GM12892 (cell line): ENCODE measurements at regions not wholly inside any gene's neighbourhood (a gene's known extent, or its start where the extent isn't known, plus 50 kb on each side); places are given as distances from the start of the nearest gene placed in this dataset.

Experiments used
- DNase-seq: peaks from one replicate; pipeline ENCODE4 v3.0.0; 2011; ENCODE audit not compliant: insufficient read length
- FAIRE-seq: peaks from 2 replicates; lab custom pipeline; 2011; peaks lifted over from hg19 to GRCh38; lab: Jason Lieb, UNC
- POLR2A ChIP-seq: IDR thresholded peaks from 2 replicates; pipeline ENCODE4 v1.6.1; 2011; ENCODE audit warnings: low read depth, low read length, control low read depth
- POLR2AphosphoS5 ChIP-seq: IDR thresholded peaks from 2 replicates; pipeline ENCODE4 v1.6.1; 2011; ENCODE audit warnings: low read depth, low read length, control low read depth
- TAF1 ChIP-seq: IDR thresholded peaks from 2 replicates; pipeline ENCODE4 v1.6.1; 2011; ENCODE audit warnings: low read depth, mild to moderate bottlenecking, control low read depth, low read length, borderline replicate concordance

DNA sequence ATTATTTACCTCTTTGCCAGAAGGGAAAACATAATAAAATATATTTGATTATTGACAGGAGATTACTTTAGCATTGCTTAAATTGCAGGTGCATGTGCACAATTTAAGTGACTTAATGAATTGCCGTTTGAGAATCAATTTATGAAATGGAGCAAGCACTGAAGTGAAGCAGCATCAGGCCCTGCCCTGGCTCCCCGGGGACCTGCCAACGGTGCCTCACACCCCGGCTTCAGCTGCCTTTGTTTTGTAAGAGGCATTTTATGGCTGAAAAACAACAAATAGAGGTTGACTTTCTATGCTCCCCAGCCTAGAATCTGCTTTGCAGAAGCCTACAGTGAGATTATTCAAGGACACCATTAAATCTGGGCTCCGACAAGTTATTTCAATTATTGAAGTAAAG lies 359.1 kb upstream of the IRX4 start:
- no peak for FAIRE-seq
- TF ChIP-seq TAF1 (no peak), POLR2AphosphoS5 (no peak), POLR2A (no peak)
- DNase-seq, result no peak

- DNase-seq (no peak), FAIRE-seq (no peak)
- TF ChIP-seq TAF1 (no peak), POLR2AphosphoS5 (no peak), POLR2A (no peak)
These were observed 357.6 kb upstream of the IRX4 start for GRCh38 chr5:2240118-2240904.

- TF ChIP-seq POLR2AphosphoS5 (no peak), POLR2A (no peak), TAF1 (no peak)
- DNase-seq, result no peak
- FAIRE-seq, result no peak
These were observed 356.6 kb upstream of the IRX4 start for GRCh38 chr5:2239201-2239910.

DNA sequence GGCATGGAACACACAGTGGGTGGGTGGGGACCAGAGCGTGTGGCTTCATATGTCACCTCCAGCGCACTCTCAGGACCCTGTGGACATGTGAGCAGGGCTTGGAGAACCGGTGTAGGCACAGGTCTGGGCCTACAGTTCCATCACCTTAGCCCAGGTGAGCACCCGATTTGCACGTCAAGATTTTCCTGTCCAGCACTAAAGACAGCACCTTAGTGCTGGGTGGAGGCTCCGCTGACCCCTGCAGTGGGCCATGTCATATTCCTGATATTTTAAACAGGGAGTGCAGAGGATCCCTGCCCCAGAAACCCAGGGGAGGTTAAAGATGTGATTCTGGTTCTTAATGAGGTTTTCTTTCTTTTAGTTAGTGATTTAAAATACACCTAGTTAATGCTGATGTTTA lies 356.0 kb upstream of the IRX4 start:
- DNase-seq, result no peak
- FAIRE-seq, result no peak
- TF ChIP-seq POLR2AphosphoS5 (no peak), POLR2A (no peak), TAF1 (no peak)

- DNase-seq (no peak), FAIRE-seq (no peak)
- TF ChIP-seq POLR2AphosphoS5, result no peak
- TF ChIP-seq POLR2A, result no peak
- TF ChIP-seq TAF1, result no peak
These were observed 344.7 kb upstream of the IRX4 start for GRCh38 chr5:2227433-2227832.

- FAIRE-seq, result no peak
These were observed 342.0 kb upstream of the IRX4 start for GRCh38 chr5:2224689-2225088.

DNA sequence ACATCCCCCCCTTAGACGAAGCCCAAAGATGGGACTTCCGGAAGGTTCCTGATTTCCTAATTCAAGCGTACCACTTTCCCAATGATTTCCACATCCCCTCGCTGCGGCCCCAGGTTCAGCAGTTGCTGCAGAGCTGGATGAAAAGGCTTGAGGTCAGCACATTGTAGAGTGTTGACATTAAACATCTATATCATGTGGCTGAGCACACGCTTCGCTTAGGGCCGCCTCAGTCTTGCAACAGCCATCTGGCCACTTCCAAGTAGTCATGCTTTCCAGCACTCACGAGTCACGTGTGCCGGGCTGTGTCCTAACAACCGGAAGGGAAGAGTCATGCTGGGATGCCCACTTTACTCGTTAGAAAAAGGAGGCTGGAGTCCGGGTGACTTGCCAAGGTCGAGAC lies 340.6 kb upstream of the IRX4 start:
- FAIRE-seq (no peak), DNase-seq (no peak)
- no peak for TF ChIP-seq TAF1
- no peak for TF ChIP-seq POLR2A
- no peak for TF ChIP-seq POLR2AphosphoS5

More at GRCh38 chr5:2224689-2225088, 342.0 kb upstream of the IRX4 start:
- no peak for TF ChIP-seq POLR2AphosphoS5
- TF ChIP-seq TAF1, result no peak
- TF ChIP-seq POLR2A, result no peak
- DNase-seq, result no peak

DNA sequence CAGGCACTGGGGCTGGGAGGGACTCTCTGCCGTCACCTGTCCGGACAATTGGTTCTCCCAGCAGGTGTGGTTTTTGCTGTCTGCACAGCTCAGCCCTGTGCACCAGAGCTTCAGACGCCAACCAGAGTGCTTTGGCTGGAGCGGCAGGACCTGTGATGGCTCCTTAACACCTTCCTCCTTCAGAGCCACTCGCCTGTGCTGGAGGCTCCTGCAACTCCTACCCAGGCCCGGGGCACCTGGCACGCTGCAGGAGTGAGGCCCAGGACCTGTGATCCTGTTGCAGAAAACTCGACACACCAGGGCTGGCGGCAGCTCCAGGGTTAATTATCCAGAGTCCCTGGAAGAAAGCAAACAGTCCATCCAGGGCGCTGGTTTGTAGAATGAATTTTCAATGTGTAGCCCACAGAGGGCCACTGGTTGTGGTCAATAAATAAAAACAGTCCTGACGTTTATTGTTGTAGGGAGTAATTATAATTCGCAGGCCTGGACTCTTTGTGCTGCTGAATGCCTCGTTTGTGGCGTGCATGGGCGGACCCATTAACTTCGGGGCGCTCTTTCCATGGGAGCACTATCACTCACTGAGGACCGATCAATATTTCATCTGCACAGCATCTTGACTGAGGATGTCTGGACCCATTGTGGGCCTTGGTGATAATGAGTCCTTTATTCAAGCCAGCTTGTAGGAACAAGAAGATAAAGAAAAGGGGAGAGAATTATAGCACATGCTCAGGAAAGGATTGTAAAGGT lies 339.7 kb upstream of the IRX4 start:
- TF ChIP-seq POLR2AphosphoS5 (no peak), TAF1 (no peak), POLR2A (no peak)
- DNase-seq, result no peak

DNA sequence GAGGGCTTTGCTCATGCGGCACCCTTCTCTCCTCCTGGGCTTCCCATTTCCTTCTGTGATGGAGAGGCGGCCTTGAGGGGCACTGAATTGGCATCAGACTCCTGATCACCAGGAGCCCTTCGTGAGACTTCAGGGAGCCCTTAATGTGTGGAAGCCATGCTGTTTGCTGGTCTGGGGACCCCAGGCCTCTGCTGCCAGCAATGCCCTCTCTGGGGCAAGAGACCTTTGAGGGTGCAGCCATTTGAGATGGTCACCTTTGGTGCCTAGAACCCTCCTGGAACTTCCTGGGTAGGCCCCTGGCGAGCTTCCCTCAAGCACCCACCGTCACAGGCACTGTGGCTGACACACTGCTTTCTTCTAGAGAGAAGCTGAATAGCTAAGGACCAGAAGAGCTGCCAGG lies 338.7 kb upstream of the IRX4 start:
- no peak for FAIRE-seq
- TF ChIP-seq POLR2AphosphoS5, result no peak
- DNase-seq, result no peak

More for the DNA sequence above, 339.7 kb upstream of the IRX4 start:
- FAIRE-seq, result no peak

DNA sequence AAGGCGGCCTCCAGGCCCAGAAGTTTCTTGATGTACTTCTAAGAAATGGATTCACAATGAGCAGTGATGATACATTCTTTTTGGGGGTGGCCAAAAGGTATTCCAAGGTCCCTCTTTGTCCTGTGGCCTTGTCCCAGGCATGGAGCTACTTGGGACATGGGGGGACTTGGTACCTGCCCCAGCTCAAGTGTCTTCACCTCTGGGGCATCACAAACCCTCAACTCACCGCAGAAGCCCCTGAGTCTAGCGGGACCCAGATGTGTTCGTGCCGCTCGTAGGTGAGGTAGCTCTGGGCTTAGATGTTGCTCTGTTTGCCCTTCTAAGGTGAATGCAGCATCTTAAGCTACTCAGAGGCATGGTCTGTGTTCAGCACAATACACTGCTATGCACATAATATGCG lies 338.0 kb upstream of the IRX4 start:
- DNase-seq (no peak), FAIRE-seq (no peak)
- TF ChIP-seq TAF1, result no peak
- TF ChIP-seq POLR2AphosphoS5, result no peak
- no peak for TF ChIP-seq POLR2A

DNA sequence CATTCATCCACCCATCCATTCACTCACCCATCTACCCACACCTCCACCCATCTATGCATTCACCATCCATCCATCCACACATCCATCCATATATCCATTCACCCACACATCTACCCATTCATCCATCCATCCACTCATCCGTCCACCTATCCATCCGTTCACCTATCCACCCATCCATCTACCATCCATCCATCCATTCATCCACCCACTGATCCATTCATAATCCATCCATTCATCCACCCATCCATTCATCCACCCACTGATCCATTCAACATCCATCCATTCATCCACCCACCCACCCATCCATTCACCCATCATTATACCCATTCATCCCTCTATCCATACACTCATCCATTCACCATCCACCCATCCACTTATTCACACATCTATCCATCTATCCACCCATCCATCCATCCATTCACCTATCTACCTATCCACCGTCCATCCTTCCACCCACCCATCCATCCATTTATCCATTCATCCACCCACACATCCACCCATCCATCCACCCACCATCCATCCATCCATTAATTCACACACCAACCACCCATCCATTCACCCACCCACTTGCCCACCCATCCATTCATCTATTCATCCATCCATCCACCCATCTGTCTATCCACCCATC lies 336.5 kb upstream of the IRX4 start:
- no peak for FAIRE-seq
- no peak for DNase-seq
- TF ChIP-seq TAF1, result no peak
- no peak for TF ChIP-seq POLR2AphosphoS5
- no peak for TF ChIP-seq POLR2A
